Spleen (tissue), 11 donors: ENCODE measurements at regions not wholly inside any gene's neighbourhood (a gene's known extent, or its start where the extent isn't known, plus 50 kb on each side); places are given as distances from the start of the nearest gene placed in this dataset.

Experiments used
- DNase-seq: peaks from one replicate; pipeline ENCODE4 v3.0.0-alpha.2; 2020
- H3K27ac ChIP-seq, 8 donors: fragments of 200-600 bp; sonication (generic) in 7 of 8; 1 replicate in 4 of 8; 2 replicates in 4 of 8; pipeline versions ENCODE4 v1.5.0 to v1.8.0; 2016 to 2021; ENCODE audit warnings: inconsistent platforms in 4 of 8, mild to moderate bottlenecking in 4 of 8, moderate library complexity in 1 of 8
- H3K27me3 ChIP-seq, 7 donors: fragments of 200-600 bp; sonication (generic) in 6 of 7; replicated peaks in 1 of 7; 1 replicate in 4 of 7; 2 replicates in 3 of 7; pipeline versions ENCODE4 v1.5.0 to v1.8.0; 2016 to 2021; ENCODE audit warnings: inconsistent platforms in 3 of 7, mild to moderate bottlenecking in 1 of 7
- H3K36me3 ChIP-seq, 6 donors: fragments of 200-600 bp; sonication (generic) in 5 of 6; 1 replicate in 4 of 6; 2 replicates in 2 of 6; pipeline versions ENCODE4 v1.5.0 to v1.8.0; 2016 to 2021; ENCODE audit warnings: inconsistent platforms in 2 of 6
- H3K4me1 ChIP-seq, 6 donors: fragments of 200-600 bp; sonication (generic) in 5 of 6; 1 replicate in 3 of 6; 2 replicates in 3 of 6; pipeline versions ENCODE4 v1.5.0 to v1.8.0; 2016 to 2021; ENCODE audit warnings: inconsistent platforms in 3 of 6
- H3K4me3 ChIP-seq, 8 donors: fragments of 200-600 bp; sonication (generic) in 7 of 8; 1 replicate in 4 of 8; 2 replicates in 4 of 8; pipeline versions ENCODE4 v1.5.0 to v1.8.0; 2016 to 2021; ENCODE audit warnings: inconsistent platforms in 4 of 8, mild to moderate bottlenecking in 4 of 8, moderate library complexity in 2 of 8
- H3K9me3 ChIP-seq, 8 donors: fragments of 200-600 bp; sonication (generic) in 7 of 8; 1 replicate in 4 of 8; 2 replicates in 4 of 8; pipeline versions ENCODE4 v1.5.0 to v1.8.0; 2016 to 2021; ENCODE audit warnings: inconsistent platforms in 4 of 8
- POLR2A ChIP-seq, 3 donors: fragments of 450-650 bp; IDR thresholded peaks; one replicate each; pipeline ENCODE4 v1.5.1; 2017; ENCODE audit warnings: antibody characterized with exemption in 3 of 3, mild to moderate bottlenecking in 1 of 3
- POLR2AphosphoS5 ChIP-seq, 3 donors: sonication (generic); formaldehyde crosslinking; IDR thresholded peaks; one replicate each; pipeline ENCODE4 v1.5.1; 2017; ENCODE audit warnings: antibody characterized with exemption in 3 of 3
- WGBS, 5 donors: extraction: QIAGEN DNeasy Blood & Tissue Kit in 3 of 5; methylation state at CpG; one replicate each; pipeline versions ENCODE4 v1.1.5 to v1.1.7; 2013 to 2018; 5-methylcytosine and 5-hydroxymethylcytosine counted together
- intact Hi-C: fragments of 100-400 bp; cut with DNase I; formaldehyde crosslinking; loops from one replicate; pipeline ENCODE4 v1.15.0; 2023; ENCODE audit warnings: low total_unique reads
- TF ChIP-seq, protein P1 (sequence below), 11 experiments: fragments of 200-600 bp in 7 of 11; fragments of 450-650 bp in 4 of 11; sonication (generic) in 4 of 11; IDR thresholded peaks in 8 of 11; conservative IDR thresholded peaks in 3 of 11; 1 replicate in 7 of 11; 2 replicates in 4 of 11; pipeline versions ENCODE4 v1.4.0 to v1.8.0; 2016 to 2021; ENCODE audit warnings: antibody characterized with exemption in 11 of 11, inconsistent platforms in 4 of 11, mild to moderate bottlenecking in 1 of 11
- donor health status: healthy with polysubstance abuse.
- donor health status: DM: no; HTN: no; CAD: no; lungs with moderate emphysema.
- donor health status: DM: no; HTN: no; CAD: no.
- donor health status: Bipolar disorder and iron deficiency.
- donor health status: healthy.
- donor health status: DM: no; HTN: no; CAD: no.
- donor health status: DM: yes; HTN: yes; CAD: no.

DNA sequence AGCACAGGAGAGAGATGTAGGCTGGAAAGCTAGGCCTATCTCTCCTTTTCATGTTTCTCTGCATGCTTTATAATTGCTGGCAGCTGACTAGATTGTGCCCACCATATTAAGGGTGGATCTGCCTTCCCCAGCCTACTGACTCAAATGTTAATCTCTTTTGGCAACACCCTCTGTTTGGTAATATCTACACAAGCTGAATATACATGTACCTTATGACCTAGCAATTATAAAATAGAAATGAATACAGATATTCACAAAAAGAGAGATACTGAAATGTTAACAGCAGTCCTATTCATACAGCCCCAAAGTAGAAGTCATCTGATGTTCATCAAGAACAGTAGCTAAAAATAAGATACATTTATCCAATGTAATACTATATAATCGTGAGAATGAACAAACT lies 429.6 kb downstream of the EPM2A start:
- no peak overlapping the region for H3K4me3 ChIP-seq
- H3K27ac ChIP-seq, result no peak overlapping the region
- H3K4me1 ChIP-seq, result no peaks in the 10 kb centered on the region
- no peaks in the 10 kb centered on the region for H3K27me3 ChIP-seq
- 88 to 98% (median 95%) methylated on average over 1 of the region's 1 CpG for WGBS, 5 donors
- no peaks in the 10 kb centered on the region for H3K9me3 ChIP-seq
- intact Hi-C loops, result no loop called here
- no peak for DNase-seq
- no peaks in the 10 kb centered on the region for H3K36me3 ChIP-seq
- TF ChIP-seq, protein P1, sequence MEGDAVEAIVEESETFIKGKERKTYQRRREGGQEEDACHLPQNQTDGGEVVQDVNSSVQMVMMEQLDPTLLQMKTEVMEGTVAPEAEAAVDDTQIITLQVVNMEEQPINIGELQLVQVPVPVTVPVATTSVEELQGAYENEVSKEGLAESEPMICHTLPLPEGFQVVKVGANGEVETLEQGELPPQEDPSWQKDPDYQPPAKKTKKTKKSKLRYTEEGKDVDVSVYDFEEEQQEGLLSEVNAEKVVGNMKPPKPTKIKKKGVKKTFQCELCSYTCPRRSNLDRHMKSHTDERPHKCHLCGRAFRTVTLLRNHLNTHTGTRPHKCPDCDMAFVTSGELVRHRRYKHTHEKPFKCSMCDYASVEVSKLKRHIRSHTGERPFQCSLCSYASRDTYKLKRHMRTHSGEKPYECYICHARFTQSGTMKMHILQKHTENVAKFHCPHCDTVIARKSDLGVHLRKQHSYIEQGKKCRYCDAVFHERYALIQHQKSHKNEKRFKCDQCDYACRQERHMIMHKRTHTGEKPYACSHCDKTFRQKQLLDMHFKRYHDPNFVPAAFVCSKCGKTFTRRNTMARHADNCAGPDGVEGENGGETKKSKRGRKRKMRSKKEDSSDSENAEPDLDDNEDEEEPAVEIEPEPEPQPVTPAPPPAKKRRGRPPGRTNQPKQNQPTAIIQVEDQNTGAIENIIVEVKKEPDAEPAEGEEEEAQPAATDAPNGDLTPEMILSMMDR (IDR thresholded peaks at IDR 0.05 in 8 of 11, conservative IDR thresholded peaks at IDR 0.05 in 3 of 11), result no peak
- no peak for TF ChIP-seq POLR2A (IDR thresholded peaks at IDR 0.05)
- no peak for TF ChIP-seq POLR2AphosphoS5 (IDR thresholded peaks at IDR 0.05)

- H3K4me3 ChIP-seq, result no peak overlapping the region
- H3K4me1 ChIP-seq, result no peaks in the 10 kb centered on the region
- no peaks in the 10 kb centered on the region for H3K27me3 ChIP-seq
- TF ChIP-seq, protein P1 (IDR thresholded peaks at IDR 0.05 in 8 of 11, conservative IDR thresholded peaks at IDR 0.05 in 3 of 11), result no peak
- TF ChIP-seq POLR2A (IDR thresholded peaks at IDR 0.05) (no peak), POLR2AphosphoS5 (IDR thresholded peaks at IDR 0.05) (no peak)
- intact Hi-C loops, result no loop called here
- H3K9me3 ChIP-seq, result no peaks in the 10 kb centered on the region
- H3K36me3 ChIP-seq, result no peaks in the 10 kb centered on the region
- WGBS, 5 donors, result 86 to 91% (median 87%) methylated on average over 5 of the region's 5 CpGs
- no peak for DNase-seq
- H3K27ac ChIP-seq, result no peak overlapping the region
These were observed 428.8 kb downstream of the EPM2A start for GRCh38 chr6:145306489-145306888.

DNA sequence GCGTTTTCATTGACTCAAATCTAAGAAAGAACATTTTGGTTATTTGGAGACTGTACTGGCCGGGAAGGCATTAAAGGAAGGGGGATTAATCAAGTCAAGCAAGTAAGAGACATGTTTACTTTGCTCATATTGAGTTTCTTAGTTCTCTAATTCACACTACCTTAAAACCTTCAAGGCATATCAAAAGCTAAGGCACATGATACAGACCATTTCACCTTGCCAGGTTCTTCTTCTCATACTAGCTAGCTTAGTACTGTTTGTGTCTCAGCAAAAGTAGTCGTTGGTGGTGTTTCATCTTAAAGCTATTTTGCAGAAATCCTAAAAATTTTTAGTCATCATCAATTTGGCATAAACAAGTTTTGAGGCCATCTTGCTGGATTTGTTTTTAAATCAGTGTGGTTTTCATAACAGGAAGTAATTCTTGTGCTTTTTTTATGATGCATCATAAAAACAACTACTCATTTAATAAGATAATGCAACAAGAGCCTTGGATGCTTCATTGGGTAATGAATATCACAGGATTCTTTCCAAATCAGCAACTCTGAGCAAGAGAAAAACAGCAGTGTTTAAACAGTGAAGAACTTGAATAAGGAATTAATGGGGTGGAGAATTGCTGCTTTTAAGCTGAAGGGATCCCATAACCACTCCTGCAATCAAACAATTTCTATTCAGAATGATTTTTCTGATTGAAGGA lies 425.3 kb downstream of the EPM2A start:
- Histone ChIP-seq H3K4me3 (no peak overlapping the region), H3K27ac (no peak overlapping the region), H3K27me3 (no peaks in the 10 kb centered on the region), H3K36me3 (no peaks in the 10 kb centered on the region), H3K9me3 (no peaks in the 10 kb centered on the region), H3K4me1 (no peaks in the 10 kb centered on the region)
- TF ChIP-seq, protein P1 (IDR thresholded peaks at IDR 0.05 in 8 of 11, conservative IDR thresholded peaks at IDR 0.05 in 3 of 11), result no peak
- TF ChIP-seq POLR2A (IDR thresholded peaks at IDR 0.05) (no peak), POLR2AphosphoS5 (IDR thresholded peaks at IDR 0.05) (no peak)
- intact Hi-C loops, result no loop called here
- no peak for DNase-seq
- 68 to 85% (median 76%) methylated on average over 3 of the region's 3 CpGs for WGBS, 5 donors

- 91 to 96% (median 93%) methylated on average over 7 of the region's 7 CpGs for WGBS, 5 donors
These were observed 422.8 kb downstream of the EPM2A start for GRCh38 chr6:145312481-145312880.

More at GRCh38 chr6:145312481-145312880, 422.8 kb downstream of the EPM2A start:
- Histone ChIP-seq H3K9me3 (no peaks in the 10 kb centered on the region), H3K27me3 (no peaks in the 10 kb centered on the region), H3K36me3 (no peaks in the 10 kb centered on the region), H3K27ac (no peak overlapping the region), H3K4me1 (no peaks in the 10 kb centered on the region), H3K4me3 (no peak overlapping the region)
- intact Hi-C loops, result no loop called here
- DNase-seq, result no peak
- TF ChIP-seq, protein P1 (IDR thresholded peaks at IDR 0.05 in 8 of 11, conservative IDR thresholded peaks at IDR 0.05 in 3 of 11), result no peak
